Ectodermal cell (in vitro differentiated cells): ENCODE measurements at regions not wholly inside any gene's neighbourhood (a gene's known extent, or its start where the extent isn't known, plus 50 kb on each side); places are given as distances from the start of the nearest gene placed in this dataset.

Experiments used
- H3K27ac ChIP-seq: 2 replicates; pipeline ENCODE4 v1.7.0; 2013; ENCODE audit warnings: mild to moderate bottlenecking, low read depth, low read length; ENCODE audit not compliant: insufficient read depth, poor library complexity, severe bottlenecking
- H3K27me3 ChIP-seq: 2 replicates; pipeline ENCODE4 v1.7.0; 2013; ENCODE audit warnings: mild to moderate bottlenecking, low read length; ENCODE audit not compliant: insufficient read depth, control insufficient read depth, poor library complexity, severe bottlenecking
- H3K36me3 ChIP-seq: one replicate; pipeline ENCODE4 v1.7.0; 2013; ENCODE audit warnings: low read length; ENCODE audit not compliant: control insufficient read depth, insufficient read depth
- H3K4me1 ChIP-seq: one replicate; pipeline ENCODE4 v1.7.0; 2013; ENCODE audit warnings: low read length; ENCODE audit not compliant: control insufficient read depth, insufficient read depth
- H3K4me3 ChIP-seq: 2 replicates; pipeline ENCODE4 v1.7.0; 2013; ENCODE audit warnings: low read depth, low read length, control low read depth; ENCODE audit not compliant: insufficient read depth
- H3K9me3 ChIP-seq: 2 replicates; pipeline ENCODE4 v1.7.0; 2013; ENCODE audit warnings: mild to moderate bottlenecking, low read length, moderate library complexity; ENCODE audit not compliant: control insufficient read depth
- WGBS, 2 experiments: methylation state at CpG; one replicate each; pipeline ENCODE4 v1.1.7; 2013; ENCODE audit warnings: missing lambda C conversion rate in 2 of 2; 5-methylcytosine and 5-hydroxymethylcytosine counted together

DNA sequence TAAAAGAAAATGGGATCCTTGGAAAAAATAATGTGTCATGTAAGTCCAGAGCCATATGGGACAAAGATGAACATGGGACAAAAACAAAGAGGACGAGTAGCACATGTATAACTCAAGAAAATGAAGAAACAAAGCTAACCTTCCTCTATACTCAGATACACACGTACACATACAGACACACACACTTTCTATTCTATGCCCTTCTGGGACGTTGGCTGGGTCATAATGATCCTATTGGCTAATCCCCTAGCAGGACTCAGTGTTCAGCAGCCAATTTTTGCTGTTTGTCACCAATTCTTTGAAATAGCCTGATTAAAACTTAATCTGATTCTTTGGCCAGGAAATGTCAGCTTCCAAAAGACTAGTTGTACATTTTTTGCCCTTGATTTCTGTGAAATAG, 189.4 kb upstream of the FOXG1 start:
- no peaks in the 10 kb centered on the region for H3K27me3 ChIP-seq
- H3K9me3 ChIP-seq: peaks cover 4% of the 10 kb centered on the region
- 91 to 94% methylated on average over 3 of the region's 3 CpGs for WGBS, 2 experiments
- H3K4me1 ChIP-seq: no peaks in the 10 kb centered on the region
- H3K27ac ChIP-seq: no peak overlapping the region
- H3K36me3 ChIP-seq: no peaks in the 10 kb centered on the region
- no peak overlapping the region for H3K4me3 ChIP-seq

DNA sequence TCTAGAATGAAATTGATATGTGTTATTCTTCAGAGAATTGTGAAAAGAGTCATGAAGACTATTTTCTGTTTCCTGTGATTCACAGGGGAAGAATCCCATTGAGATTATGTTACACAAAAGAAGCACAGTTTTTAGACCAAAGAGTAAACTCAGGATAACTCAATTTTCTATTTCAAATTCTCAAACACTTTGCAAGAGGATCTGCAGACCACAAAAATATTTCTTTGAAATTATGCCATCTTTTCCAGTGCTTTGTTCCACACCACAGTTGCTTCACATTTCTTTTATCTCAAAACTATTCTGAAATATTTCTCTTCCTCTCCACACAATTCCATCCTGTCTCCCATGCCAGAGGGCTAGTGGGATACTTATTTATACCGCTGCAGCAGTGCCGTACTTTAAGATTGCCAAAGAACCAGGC, 188.9 kb upstream of the FOXG1 start:
- 96 to 97% methylated on average over 2 of the region's 2 CpGs for WGBS, 2 experiments

DNA sequence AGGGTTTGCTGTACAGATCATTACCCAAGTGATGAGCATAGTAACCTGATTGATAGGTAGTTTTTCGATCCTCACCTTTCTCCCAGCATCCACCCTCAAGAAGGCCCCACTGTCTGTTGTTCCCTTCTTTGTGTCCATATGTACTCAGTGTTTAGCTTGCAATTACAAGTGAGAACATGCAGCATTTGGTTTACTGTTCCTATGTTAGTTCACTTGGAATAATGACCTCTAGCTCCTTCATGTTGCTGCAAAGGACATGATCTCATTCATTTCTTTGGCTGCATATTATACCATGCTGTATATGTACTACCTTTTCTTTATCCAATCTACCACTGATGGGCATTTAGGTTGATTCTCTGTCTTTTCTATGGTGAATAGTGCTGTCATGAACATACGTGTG, 181.6 kb upstream of the FOXG1 start:
- no peaks in the 10 kb centered on the region for H3K27me3 ChIP-seq
- WGBS, 2 experiments: 86 to 100% methylated on average over 1 to 2 of the region's 2 CpGs
- no peak overlapping the region for H3K4me3 ChIP-seq
- no peaks in the 10 kb centered on the region for H3K36me3 ChIP-seq
- no peaks in the 10 kb centered on the region for H3K4me1 ChIP-seq
- no peaks in the 10 kb centered on the region for H3K9me3 ChIP-seq
- H3K27ac ChIP-seq: no peak overlapping the region

More for the DNA sequence above, 188.9 kb upstream of the FOXG1 start:
- no peaks in the 10 kb centered on the region for H3K36me3 ChIP-seq
- no peaks in the 10 kb centered on the region for H3K27me3 ChIP-seq
- no peak overlapping the region for H3K4me3 ChIP-seq
- H3K27ac ChIP-seq: no peak overlapping the region
- no peaks in the 10 kb centered on the region for H3K4me1 ChIP-seq
- H3K9me3 ChIP-seq: peaks cover 2% of the 10 kb centered on the region

DNA sequence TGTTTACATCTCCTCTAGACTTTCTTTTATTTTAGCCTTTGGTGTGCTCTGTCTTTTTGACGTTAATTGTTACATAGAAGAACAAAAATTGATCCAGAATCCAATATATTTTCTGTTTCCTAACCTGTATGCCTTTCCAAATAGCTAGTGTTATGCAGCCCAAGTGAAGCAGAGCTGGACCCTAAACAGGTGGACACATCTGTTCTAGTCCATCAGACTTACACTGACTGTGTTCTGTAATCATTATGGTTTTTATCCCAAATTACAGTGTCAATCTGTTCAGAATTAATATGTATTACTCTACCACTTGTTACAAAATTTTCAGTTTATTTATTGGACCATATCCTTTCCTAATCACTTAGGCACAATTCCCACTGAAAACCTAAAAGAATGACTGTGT, 176.8 kb upstream of the FOXG1 start:
- no peaks in the 10 kb centered on the region for H3K4me1 ChIP-seq
- H3K27ac ChIP-seq: no peak overlapping the region
- H3K27me3 ChIP-seq: no peaks in the 10 kb centered on the region
- H3K9me3 ChIP-seq: no peaks in the 10 kb centered on the region
- 100% methylated on average over 1 of the region's 1 CpG for WGBS, 2 experiments
- H3K36me3 ChIP-seq: no peaks in the 10 kb centered on the region
- no peak overlapping the region for H3K4me3 ChIP-seq

DNA sequence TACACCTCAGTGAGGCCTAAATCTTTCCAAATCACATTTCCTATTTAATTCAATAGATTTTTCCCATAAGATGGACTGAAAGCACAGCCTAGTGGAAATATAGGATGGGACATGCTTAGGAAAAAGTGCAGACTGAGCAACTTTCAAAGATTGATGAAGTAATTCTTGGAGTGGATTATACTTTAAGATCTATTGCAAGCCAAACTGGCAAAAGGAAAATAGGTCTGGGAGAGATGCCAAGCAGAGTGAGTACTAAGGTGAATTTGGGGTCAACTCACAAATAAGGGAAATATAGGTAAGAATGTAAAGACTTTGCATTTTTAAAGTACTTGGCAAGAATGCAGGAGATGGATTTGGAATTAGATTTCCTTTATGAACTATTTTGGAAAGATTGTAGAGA, 170.2 kb upstream of the FOXG1 start:
- Histone ChIP-seq H3K27me3 (no peaks in the 10 kb centered on the region), H3K4me1 (no peaks in the 10 kb centered on the region), H3K4me3 (no peak overlapping the region), H3K27ac (no peak overlapping the region), H3K9me3 (no peaks in the 10 kb centered on the region), H3K36me3 (no peaks in the 10 kb centered on the region)

DNA sequence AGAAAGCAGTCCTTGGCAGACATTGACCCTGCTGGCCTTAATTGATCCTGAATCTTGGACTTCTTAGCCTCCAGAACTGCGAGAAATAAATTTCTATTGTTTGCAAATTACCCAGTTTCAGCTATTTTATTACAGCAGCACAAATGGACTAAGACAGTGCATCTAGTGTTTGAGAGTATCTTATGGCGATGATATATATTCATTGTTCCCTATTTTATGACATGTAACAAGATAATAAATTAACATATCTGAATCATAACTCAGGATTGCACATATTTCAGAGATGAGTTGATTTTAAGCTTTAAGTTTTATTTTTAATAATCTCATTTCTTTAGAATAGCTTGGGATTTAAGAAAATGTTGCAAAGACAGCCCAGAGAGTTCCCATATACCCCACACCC, 167.4 kb upstream of the FOXG1 start:
- Histone ChIP-seq H3K27ac (no peak overlapping the region), H3K36me3 (no peaks in the 10 kb centered on the region), H3K4me1 (no peaks in the 10 kb centered on the region), H3K4me3 (no peak overlapping the region), H3K9me3 (no peaks in the 10 kb centered on the region), H3K27me3 (no peaks in the 10 kb centered on the region)
- WGBS, 2 experiments: 84 to 100% methylated on average over 1 of the region's 2 CpGs

DNA sequence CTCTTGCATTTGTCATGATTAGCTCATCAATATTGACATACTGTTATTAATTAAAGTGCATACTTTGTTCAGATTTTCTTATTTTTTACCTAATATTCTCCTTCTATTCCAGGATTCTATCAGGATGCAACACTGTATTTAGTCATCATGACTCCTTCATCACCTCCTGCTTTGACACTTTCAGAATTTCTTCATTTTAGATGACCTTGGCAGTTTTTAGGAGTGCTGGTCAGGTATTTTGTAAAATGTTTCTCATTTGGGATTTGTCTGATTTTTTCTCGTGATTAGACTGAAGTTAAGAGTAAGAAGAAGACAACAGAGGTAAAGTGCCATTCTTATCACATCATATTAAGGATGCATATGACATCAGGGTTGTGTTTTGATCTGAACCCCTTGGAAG, 167.0 kb upstream of the FOXG1 start:
- no peaks in the 10 kb centered on the region for H3K4me1 ChIP-seq
- H3K9me3 ChIP-seq: no peaks in the 10 kb centered on the region
- H3K36me3 ChIP-seq: no peaks in the 10 kb centered on the region
- no peaks in the 10 kb centered on the region for H3K27me3 ChIP-seq
- H3K4me3 ChIP-seq: no peak overlapping the region
- H3K27ac ChIP-seq: no peak overlapping the region
- 100% methylated on average over 1 of the region's 1 CpG; no CpG with 5 or more reads in 1 of the 2 experiments for WGBS, 2 experiments

DNA sequence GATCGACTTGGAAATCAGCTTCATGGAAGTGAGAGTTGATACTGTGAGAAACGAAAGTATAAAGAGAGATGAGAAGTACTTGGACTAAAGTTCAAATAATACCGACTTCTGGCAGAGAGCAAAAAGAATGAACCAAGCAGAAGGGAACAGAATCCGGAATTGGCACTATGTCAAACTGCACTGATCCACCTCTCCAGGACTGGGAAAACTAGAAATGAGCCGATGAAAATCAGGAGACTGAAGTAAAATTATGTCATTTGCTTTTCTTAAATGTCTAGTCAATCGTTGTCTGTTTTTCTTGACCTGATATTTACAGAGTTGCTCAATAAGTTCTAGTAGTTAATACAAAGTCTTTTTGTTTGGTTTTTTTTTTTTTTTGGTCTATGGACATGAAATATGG, 163.0 kb upstream of the FOXG1 start:
- no peak overlapping the region for H3K27ac ChIP-seq
- no peaks in the 10 kb centered on the region for H3K4me1 ChIP-seq
- H3K36me3 ChIP-seq: no peaks in the 10 kb centered on the region
- H3K27me3 ChIP-seq: no peaks in the 10 kb centered on the region
- no peak overlapping the region for H3K4me3 ChIP-seq
- 90 to 95% methylated on average over 6 of the region's 6 CpGs for WGBS, 2 experiments
- H3K9me3 ChIP-seq: no peaks in the 10 kb centered on the region

DNA sequence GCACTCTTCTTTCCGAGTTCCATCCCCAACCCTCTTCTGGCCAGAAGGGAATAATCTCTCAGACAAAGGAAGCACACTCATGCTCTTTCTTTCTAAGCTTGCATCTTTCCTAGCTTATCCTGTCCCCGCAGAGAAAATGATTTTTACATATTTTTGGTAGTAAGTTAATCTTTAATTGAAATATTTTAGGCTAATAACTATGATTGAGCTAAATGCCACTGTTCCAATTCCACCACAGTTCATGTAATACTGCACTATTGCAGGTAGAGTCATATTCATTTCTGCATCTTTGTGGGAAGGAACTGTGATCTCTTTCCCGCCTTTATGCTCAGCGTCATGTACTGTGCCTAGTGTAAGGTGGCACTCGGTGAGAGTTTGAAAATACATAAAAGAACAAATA, 158.9 kb upstream of the FOXG1 start:
- no peaks in the 10 kb centered on the region for H3K4me1 ChIP-seq
- 96 to 98% methylated on average over 3 to 4 of the region's 5 CpGs for WGBS, 2 experiments

DNA sequence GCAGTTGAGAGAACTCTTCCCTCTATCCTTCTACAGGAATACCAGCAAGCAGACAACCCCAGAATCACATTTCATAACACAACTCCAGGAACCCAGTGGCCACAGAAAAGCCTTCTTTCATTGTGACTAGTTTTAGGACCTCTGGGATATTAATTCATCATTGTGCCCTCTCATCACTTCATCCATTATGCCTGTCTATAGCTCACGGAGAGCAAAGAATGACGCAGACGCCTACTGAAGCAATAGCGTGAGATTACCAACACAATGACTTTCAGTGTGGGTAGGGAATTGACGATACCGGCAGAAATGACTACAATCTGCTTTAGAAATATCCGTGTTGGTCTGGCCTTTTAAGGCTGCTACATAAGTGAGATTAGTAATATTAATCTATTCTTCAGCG, 158.1 kb upstream of the FOXG1 start:
- Histone ChIP-seq H3K27ac (no peak overlapping the region), H3K4me3 (no peak overlapping the region), H3K4me1 (no peaks in the 10 kb centered on the region), H3K36me3 (no peaks in the 10 kb centered on the region), H3K27me3 (no peaks in the 10 kb centered on the region), H3K9me3 (no peaks in the 10 kb centered on the region)
- 93 to 94% methylated on average over 7 to 8 of the region's 8 CpGs for WGBS, 2 experiments

More for the DNA sequence above, 158.9 kb upstream of the FOXG1 start:
- Histone ChIP-seq H3K27ac (no peak overlapping the region), H3K27me3 (no peaks in the 10 kb centered on the region), H3K4me3 (no peak overlapping the region), H3K9me3 (no peaks in the 10 kb centered on the region), H3K36me3 (no peaks in the 10 kb centered on the region)
